Esophagus muscularis mucosa (tissue), 4 donors: ENCODE measurements at regions not wholly inside any gene's neighbourhood (a gene's known extent, or its start where the extent isn't known, plus 50 kb on each side); places are given as distances from the start of the nearest gene placed in this dataset.

Source experiments
- EP300 ChIP-seq: sonication (generic); formaldehyde crosslinking; IDR thresholded peaks from one replicate; pipeline ENCODE4 v1.6.1; 2017; ENCODE audit warnings: antibody characterized with exemption
- POLR2AphosphoS5 ChIP-seq, 2 donors: sonication (generic); formaldehyde crosslinking; IDR thresholded peaks; one replicate each; pipeline ENCODE4 v1.6.1; 2017; ENCODE audit warnings: antibody characterized with exemption in 2 of 2
- TF ChIP-seq, protein P1 (sequence below), 3 experiments: fragments of 200-600 bp in 2 of 3; fragments of 450-650 bp in 1 of 3; sonication (generic) in 2 of 3; IDR thresholded peaks; one replicate each; pipeline ENCODE4 v1.5.1; 2017 to 2019; ENCODE audit warnings: antibody characterized with exemption in 3 of 3, mild to moderate bottlenecking in 2 of 3, moderate library complexity in 1 of 3

GRCh38 chr18:40148960-40149359 is 1806.1 kb upstream of the PIK3C3 start:
- TF ChIP-seq, protein P1, sequence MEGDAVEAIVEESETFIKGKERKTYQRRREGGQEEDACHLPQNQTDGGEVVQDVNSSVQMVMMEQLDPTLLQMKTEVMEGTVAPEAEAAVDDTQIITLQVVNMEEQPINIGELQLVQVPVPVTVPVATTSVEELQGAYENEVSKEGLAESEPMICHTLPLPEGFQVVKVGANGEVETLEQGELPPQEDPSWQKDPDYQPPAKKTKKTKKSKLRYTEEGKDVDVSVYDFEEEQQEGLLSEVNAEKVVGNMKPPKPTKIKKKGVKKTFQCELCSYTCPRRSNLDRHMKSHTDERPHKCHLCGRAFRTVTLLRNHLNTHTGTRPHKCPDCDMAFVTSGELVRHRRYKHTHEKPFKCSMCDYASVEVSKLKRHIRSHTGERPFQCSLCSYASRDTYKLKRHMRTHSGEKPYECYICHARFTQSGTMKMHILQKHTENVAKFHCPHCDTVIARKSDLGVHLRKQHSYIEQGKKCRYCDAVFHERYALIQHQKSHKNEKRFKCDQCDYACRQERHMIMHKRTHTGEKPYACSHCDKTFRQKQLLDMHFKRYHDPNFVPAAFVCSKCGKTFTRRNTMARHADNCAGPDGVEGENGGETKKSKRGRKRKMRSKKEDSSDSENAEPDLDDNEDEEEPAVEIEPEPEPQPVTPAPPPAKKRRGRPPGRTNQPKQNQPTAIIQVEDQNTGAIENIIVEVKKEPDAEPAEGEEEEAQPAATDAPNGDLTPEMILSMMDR (IDR thresholded peaks at IDR 0.05), result no peak
- no peak for TF ChIP-seq EP300
- TF ChIP-seq POLR2AphosphoS5 (IDR thresholded peaks at IDR 0.05), result no peak
